Stimulated activated CD4-positive, alpha-beta T cell treated with anti-CD3 and anti-CD28 coated beads, Interleukin-1b, Interleukin-23, amount 100 ng/mL, for 1 hour (primary cell): ENCODE measurements at regions not wholly inside any gene's neighbourhood (a gene's known extent, or its start where the extent isn't known, plus 50 kb on each side); places are given as distances from the start of the nearest gene placed in this dataset.
"Not testable (repeated sequence)": the region's sequence is repeated elsewhere in the genome, so short reads cannot be mapped to it uniquely, and the experiment has no call there.

Experiments
- DNase-seq, 2 donors: peaks; one replicate each; pipeline ENCODE4 v3.0.0-alpha.2; 2020; ENCODE audit warnings: low read depth in 2 of 2

- no peak for DNase-seq
Measured at GRCh38 chr7:68980011-68980410, 618.3 kb upstream of the AUTS2 start.

GRCh38 chr7:68980432-68980831 lies 617.8 kb upstream of the AUTS2 start:
- DNase-seq = not testable (repeated sequence)

- no peak for DNase-seq
Measured at GRCh38 chr7:68984306-68984705, 614.0 kb upstream of the AUTS2 start.

- no peak for DNase-seq
Measured at GRCh38 chr7:68994841-68995240, 603.4 kb upstream of the AUTS2 start.

GRCh38 chr7:68998136-68998535 lies 600.1 kb upstream of the AUTS2 start:
- DNase-seq = no peak

GRCh38 chr7:69002416-69002815 lies 595.9 kb upstream of the AUTS2 start:
- no peak for DNase-seq

GRCh38 chr7:69012149-69012548 lies 586.1 kb upstream of the AUTS2 start:
- no peak for DNase-seq

- DNase-seq = no peak
Measured at GRCh38 chr7:69017208-69017607, 581.1 kb upstream of the AUTS2 start.

GRCh38 chr7:69018200-69018599 lies 580.1 kb upstream of the AUTS2 start:
- no peak for DNase-seq

GRCh38 chr7:69019437-69019836 lies 578.8 kb upstream of the AUTS2 start:
- no peak for DNase-seq

- DNase-seq = no peak
Measured at GRCh38 chr7:69020536-69020935, 577.7 kb upstream of the AUTS2 start.

GRCh38 chr7:69025249-69025648 lies 573.0 kb upstream of the AUTS2 start:
- no peak for DNase-seq

- no peak for DNase-seq
Measured at GRCh38 chr7:69032848-69033247, 565.4 kb upstream of the AUTS2 start.

- no peak for DNase-seq
Measured at GRCh38 chr7:69035826-69036225, 562.4 kb upstream of the AUTS2 start.

- DNase-seq = no peak
Measured at GRCh38 chr7:69036301-69036700, 562.0 kb upstream of the AUTS2 start.

GRCh38 chr7:69038915-69039314 lies 559.4 kb upstream of the AUTS2 start:
- DNase-seq = no peak

- no peak for DNase-seq
Measured at GRCh38 chr7:69042138-69042537, 556.1 kb upstream of the AUTS2 start.

- DNase-seq = no peak
Measured at GRCh38 chr7:69047151-69047754, 551.0 kb upstream of the AUTS2 start.

- DNase-seq = no peak
Measured at GRCh38 chr7:69049326-69049725, 548.9 kb upstream of the AUTS2 start.

GRCh38 chr7:69052447-69052846 lies 545.8 kb upstream of the AUTS2 start:
- no peak for DNase-seq

GRCh38 chr7:69060516-69060915 lies 537.8 kb upstream of the AUTS2 start:
- DNase-seq = no peak

- no peak for DNase-seq
Measured at GRCh38 chr7:69062020-69062765, 536.1 kb upstream of the AUTS2 start.

- no peak for DNase-seq
Measured at GRCh38 chr7:69067397-69067796, 530.9 kb upstream of the AUTS2 start.

- no peak for DNase-seq
Measured at GRCh38 chr7:69070476-69070875, 527.8 kb upstream of the AUTS2 start.
